Right renal cortex interstitium (tissue), 3 donors: ENCODE measurements at regions not wholly inside any gene's neighbourhood (a gene's known extent, or its start where the extent isn't known, plus 50 kb on each side); places are given as distances from the start of the nearest gene placed in this dataset.

Experiments
- DNase-seq, 3 donors: peaks; one replicate each; pipeline ENCODE4 v3.0.0-alpha.2; 2013; ENCODE audit warnings: low read depth in 3 of 3, low spot score in 2 of 3

- no peak for DNase-seq
Measured at GRCh38 chr3:189455009-189455408, 176.2 kb upstream of the TP63 start.

- DNase-seq, result no peak
Measured at GRCh38 chr3:189455641-189456417, 175.4 kb upstream of the TP63 start.

GRCh38 chr3:189457201-189457607 lies 174.0 kb upstream of the TP63 start:
- DNase-seq, result no peak

- DNase-seq, result no peak
Measured at GRCh38 chr3:189457631-189458412, 173.4 kb upstream of the TP63 start.

- peak in 2 of 3 donors; percentile 12 for DNase-seq
Measured at GRCh38 chr3:189458528-189458927, 172.7 kb upstream of the TP63 start.

GRCh38 chr3:189459231-189459630 lies 172.0 kb upstream of the TP63 start:
- DNase-seq, result no peak

GRCh38 chr3:189460511-189460910 lies 170.7 kb upstream of the TP63 start:
- DNase-seq, result no peak

- no peak for DNase-seq
Measured at GRCh38 chr3:189464799-189465198, 166.4 kb upstream of the TP63 start.

GRCh38 chr3:189466004-189466403 lies 165.2 kb upstream of the TP63 start:
- no peak for DNase-seq

GRCh38 chr3:189467451-189467850 lies 163.7 kb upstream of the TP63 start:
- DNase-seq, result no peak

- no peak for DNase-seq
Measured at GRCh38 chr3:189474944-189475343, 156.2 kb upstream of the TP63 start.

- DNase-seq, result no peak
Measured at GRCh38 chr3:189477614-189478013, 153.6 kb upstream of the TP63 start.

GRCh38 chr3:189486556-189486955 lies 144.6 kb upstream of the TP63 start:
- no peak for DNase-seq

- no peak for DNase-seq
Measured at GRCh38 chr3:189488241-189488767, 142.9 kb upstream of the TP63 start.

GRCh38 chr3:189490337-189490736 lies 140.9 kb upstream of the TP63 start:
- no peak for DNase-seq

- DNase-seq, result no peak
Measured at GRCh38 chr3:189490749-189491148, 140.4 kb upstream of the TP63 start.

- DNase-seq, result no peak
Measured at GRCh38 chr3:189491831-189492230, 139.4 kb upstream of the TP63 start.

GRCh38 chr3:189493271-189493670 lies 137.9 kb upstream of the TP63 start:
- no peak for DNase-seq

- no peak for DNase-seq
Measured at GRCh38 chr3:189494632-189495031, 136.6 kb upstream of the TP63 start.

- DNase-seq, result no peak
Measured at GRCh38 chr3:189496375-189497138, 134.6 kb upstream of the TP63 start.
